Epithelial cell of esophagus (primary cell): ENCODE measurements at regions not wholly inside any gene's neighbourhood (a gene's known extent, or its start where the extent isn't known, plus 50 kb on each side); places are given as distances from the start of the nearest gene placed in this dataset.

ENCODE experiments used
- DNase-seq: peaks from one replicate; pipeline ENCODE4 v3.0.0; 2010; ENCODE audit warnings: low read depth
- H3K4me3 ChIP-seq: 2 replicates; pipeline ENCODE4 v1.5.1; 2011; ENCODE audit warnings: mild to moderate bottlenecking, low read length, control low read depth
- CTCF ChIP-seq: IDR thresholded peaks from 2 replicates; pipeline ENCODE4 v1.5.1; 2011; ENCODE audit warnings: low read depth, mild to moderate bottlenecking, low read length, control low read depth, inconsistent platforms; ENCODE audit not compliant: insufficient read depth; ENCODE audit errors: missing control alignments

DNA sequence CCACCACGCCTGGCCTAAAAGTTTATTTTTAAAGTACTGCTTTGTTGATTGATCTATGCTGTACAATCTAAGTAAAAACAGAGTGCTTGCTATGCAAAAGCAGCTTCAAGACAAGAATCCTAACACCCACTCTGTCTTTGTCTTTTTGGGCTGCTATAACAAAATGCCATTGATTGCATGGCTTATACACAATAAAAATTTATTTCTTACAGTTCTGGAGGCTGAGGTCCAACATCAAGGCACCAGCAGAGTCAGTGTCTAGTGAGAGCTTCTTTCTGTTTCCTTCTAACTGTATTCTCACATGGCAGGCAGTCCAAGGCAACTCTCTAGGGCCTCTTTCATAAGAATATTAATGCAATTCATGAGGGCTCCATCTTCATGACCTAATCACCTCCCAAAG, 63.6 kb upstream of the GJA5 start:
- TF ChIP-seq CTCF, result no peak

DNA sequence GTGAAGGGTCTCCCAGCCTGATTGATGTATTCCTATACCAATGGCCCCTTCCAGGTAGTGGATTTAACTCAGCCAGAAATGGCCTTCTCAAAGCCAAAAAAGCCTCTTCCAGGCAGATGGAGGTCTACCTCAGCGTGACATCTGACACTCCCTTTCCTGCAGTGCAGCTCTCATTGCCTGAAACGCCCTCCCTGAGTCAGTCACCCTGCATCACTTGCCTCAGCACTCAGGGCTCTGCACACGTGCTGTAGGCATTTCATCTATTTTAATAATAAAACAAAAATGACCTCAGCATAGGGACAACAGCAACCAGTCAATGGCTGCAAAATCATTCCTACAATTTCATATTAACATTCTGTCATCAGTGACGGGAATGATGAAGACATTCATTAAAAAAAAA, 64.4 kb upstream of the GJA5 start:
- no peak for TF ChIP-seq CTCF
- DNase-seq, result peak; percentile 55
- H3K4me3 ChIP-seq, result no peak overlapping the region

More for the DNA sequence above, 63.6 kb upstream of the GJA5 start:
- DNase-seq, result no peak
- no peak overlapping the region for H3K4me3 ChIP-seq

- no peak overlapping the region for H3K4me3 ChIP-seq
- no peak for DNase-seq
- no peak for TF ChIP-seq CTCF
Measured at GRCh38 chr1:147825586-147825985, 65.2 kb upstream of the GJA5 start.

DNA sequence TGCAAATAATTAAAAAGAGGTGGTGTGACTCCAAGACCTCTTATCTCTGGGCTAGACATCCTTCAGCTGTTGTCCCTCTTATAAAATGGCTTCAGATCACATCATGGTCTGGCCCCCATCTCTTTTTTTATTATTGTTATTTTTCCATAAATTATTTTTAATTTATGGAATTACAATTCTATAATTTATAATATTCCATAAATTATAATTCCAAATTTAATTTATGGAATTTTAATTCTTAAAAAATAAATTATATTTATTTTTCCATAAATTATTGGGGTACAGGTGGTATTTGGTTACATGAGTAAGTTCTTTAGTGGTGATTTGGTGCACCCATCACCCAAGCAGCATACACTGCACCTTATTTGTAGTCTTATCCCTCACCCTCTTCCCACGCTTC, 65.9 kb upstream of the GJA5 start:
- no peak for TF ChIP-seq CTCF
- H3K4me3 ChIP-seq, result no peak overlapping the region
- DNase-seq, result no peak

- no peak overlapping the region for H3K4me3 ChIP-seq
- no peak for TF ChIP-seq CTCF
- DNase-seq, result peak; percentile 57
Measured at GRCh38 chr1:147833231-147833860, 69.2 kb upstream of the GJA8 start.

GRCh38 chr1:147834181-147834580, 68.4 kb upstream of the GJA8 start:
- no peak overlapping the region for H3K4me3 ChIP-seq
- DNase-seq, result no peak
- no peak for TF ChIP-seq CTCF

GRCh38 chr1:147834810-147835209, 67.8 kb upstream of the GJA8 start:
- no peak for DNase-seq
- H3K4me3 ChIP-seq, result no peak overlapping the region
- no peak for TF ChIP-seq CTCF
